ENCODE measurements at regions not wholly inside any gene's neighbourhood (a gene's known extent, or its start where the extent isn't known, plus 50 kb on each side); places are given as distances from the start of the nearest gene placed in this dataset.

- TF ChIP-seq CTCF (tag by site-specific recombination; IDR thresholded peaks at IDR 0.05) (no peak), PRDM1 (tag by site-specific recombination; IDR thresholded peaks at IDR 0.05) (no peak), PRDM2 (tag by site-specific recombination; IDR thresholded peaks at IDR 0.05; ENCODE audit: borderline replicate concordance) (no peak), ZNF704 (tag by site-specific recombination; IDR thresholded peaks at IDR 0.05) (no peak), PBX3 (CRISPR knock-in tag; IDR thresholded peaks at IDR 0.05) (no peak), ATF2 (tag by site-specific recombination; IDR thresholded peaks at IDR 0.05; ENCODE audit: low read depth) (no peak), GLIS2 (tag by site-specific recombination; IDR thresholded peaks at IDR 0.05) (no peak), ZNF121 (tag by site-specific recombination; IDR thresholded peaks at IDR 0.05) (no peak), ZBTB7A (tag by site-specific recombination; IDR thresholded peaks at IDR 0.05; ENCODE audit: low read depth) (no peak), ZNF404 (tag by site-specific recombination; IDR thresholded peaks at IDR 0.05) (no peak)
These were observed 215.1 kb upstream of the LRRTM4 start for GRCh38 chr2:77737236-77737635.

All from HEK293 (cell line).